ENCODE measurements at regions not wholly inside any gene's neighbourhood (a gene's known extent, or its start where the extent isn't known, plus 50 kb on each side); places are given as distances from the start of the nearest gene placed in this dataset.
"Not testable (repeated sequence)": the region's sequence is repeated elsewhere in the genome, so short reads cannot be mapped to it uniquely, and the experiment has no call there.

- Histone ChIP-seq H3K4me1 (ENCODE audit: control insufficient read depth in 5 of 5, insufficient read depth in 5 of 5, low read length in 5 of 5) (peaks cover 0 to 14% (median 6%) of the 10 kb centered on the region in 5 donors), H3K27ac (ENCODE audit: low read depth, low read length) (no peak overlapping the region), H3K4me3 (ENCODE audit: low read depth in 1 of 5, low read length in 5 of 5) (no peak overlapping the region), H3K9ac (ENCODE audit: low read length in 5 of 5) (no peak overlapping the region), H3K36me3 (ENCODE audit: control insufficient read depth in 5 of 5, insufficient read depth in 5 of 5, low read length in 5 of 5) (no peaks in the 10 kb centered on the region), H3K9me3 (ENCODE audit: control insufficient read depth in 5 of 5, low read length in 5 of 5) (no peaks in the 10 kb centered on the region), H3K27me3 (ENCODE audit: control insufficient read depth in 5 of 5, insufficient read depth in 4 of 5, low read length in 5 of 5) (peaks cover 0 to 2% (median 0%) of the 10 kb centered on the region in 5 donors)
Measured at GRCh38 chr17:13420418-13420826, 181.3 kb downstream of the HS3ST3A1 start.

GRCh38 chr17:13419676-13420075, 182.1 kb downstream of the HS3ST3A1 start:
- Histone ChIP-seq H3K9ac (ENCODE audit: low read length in 5 of 5) (no peak overlapping the region), H3K27me3 (ENCODE audit: control insufficient read depth in 5 of 5, insufficient read depth in 4 of 5, low read length in 5 of 5) (peaks cover 0 to 2% (median 0%) of the 10 kb centered on the region in 5 donors), H3K4me3 (ENCODE audit: low read depth in 1 of 5, low read length in 5 of 5) (no peak overlapping the region), H3K27ac (ENCODE audit: low read depth, low read length) (no peak overlapping the region), H3K36me3 (ENCODE audit: control insufficient read depth in 5 of 5, insufficient read depth in 5 of 5, low read length in 5 of 5) (no peaks in the 10 kb centered on the region), H3K4me1 (ENCODE audit: control insufficient read depth in 5 of 5, insufficient read depth in 5 of 5, low read length in 5 of 5) (peaks cover 0 to 14% (median 6%) of the 10 kb centered on the region in 5 donors), H3K9me3 (ENCODE audit: control insufficient read depth in 5 of 5, low read length in 5 of 5) (no peaks in the 10 kb centered on the region)

GRCh38 chr17:13418891-13419290, 182.8 kb downstream of the HS3ST3A1 start:
- H3K27me3 ChIP-seq (ENCODE audit: control insufficient read depth in 5 of 5, insufficient read depth in 4 of 5, low read length in 5 of 5) = peaks cover 0 to 2% (median 0%) of the 10 kb centered on the region in 5 donors
- H3K9ac ChIP-seq (ENCODE audit: low read length in 5 of 5) = no peak overlapping the region
- H3K27ac ChIP-seq (ENCODE audit: low read depth, low read length) = no peak overlapping the region
- H3K4me1 ChIP-seq (ENCODE audit: control insufficient read depth in 5 of 5, insufficient read depth in 5 of 5, low read length in 5 of 5) = peaks cover 0 to 14% (median 6%) of the 10 kb centered on the region in 5 donors
- H3K4me3 ChIP-seq (ENCODE audit: low read depth in 1 of 5, low read length in 5 of 5) = no peak overlapping the region
- no peaks in the 10 kb centered on the region for H3K36me3 ChIP-seq (ENCODE audit: control insufficient read depth in 5 of 5, insufficient read depth in 5 of 5, low read length in 5 of 5)
- H3K9me3 ChIP-seq (ENCODE audit: control insufficient read depth in 5 of 5, low read length in 5 of 5) = no peaks in the 10 kb centered on the region

- Histone ChIP-seq H3K4me1 (ENCODE audit: control insufficient read depth in 5 of 5, insufficient read depth in 5 of 5, low read length in 5 of 5) (peaks cover 0 to 14% (median 6%) of the 10 kb centered on the region in 5 donors), H3K4me3 (ENCODE audit: low read depth in 1 of 5, low read length in 5 of 5) (no peak overlapping the region), H3K9ac (ENCODE audit: low read length in 5 of 5) (no peak overlapping the region), H3K27me3 (ENCODE audit: control insufficient read depth in 5 of 5, insufficient read depth in 4 of 5, low read length in 5 of 5) (peaks cover 0 to 2% (median 0%) of the 10 kb centered on the region in 5 donors), H3K36me3 (ENCODE audit: control insufficient read depth in 5 of 5, insufficient read depth in 5 of 5, low read length in 5 of 5) (no peaks in the 10 kb centered on the region), H3K9me3 (ENCODE audit: control insufficient read depth in 5 of 5, low read length in 5 of 5) (no peaks in the 10 kb centered on the region), H3K27ac (ENCODE audit: low read depth, low read length) (no peak overlapping the region)
Measured at GRCh38 chr17:13417381-13417950, 184.3 kb downstream of the HS3ST3A1 start.

GRCh38 chr17:13416748-13417363, 184.9 kb downstream of the HS3ST3A1 start:
- no peak overlapping the region for H3K27ac ChIP-seq (ENCODE audit: low read depth, low read length)
- peaks cover 0 to 14% (median 6%) of the 10 kb centered on the region in 5 donors for H3K4me1 ChIP-seq (ENCODE audit: control insufficient read depth in 5 of 5, insufficient read depth in 5 of 5, low read length in 5 of 5)
- H3K9ac ChIP-seq (ENCODE audit: low read length in 5 of 5) = no peak overlapping the region
- H3K36me3 ChIP-seq (ENCODE audit: control insufficient read depth in 5 of 5, insufficient read depth in 5 of 5, low read length in 5 of 5) = no peaks in the 10 kb centered on the region
- peaks cover 0 to 2% (median 0%) of the 10 kb centered on the region in 5 donors for H3K27me3 ChIP-seq (ENCODE audit: control insufficient read depth in 5 of 5, insufficient read depth in 4 of 5, low read length in 5 of 5)
- no peaks in the 10 kb centered on the region for H3K9me3 ChIP-seq (ENCODE audit: control insufficient read depth in 5 of 5, low read length in 5 of 5)
- no peak overlapping the region for H3K4me3 ChIP-seq (ENCODE audit: low read depth in 1 of 5, low read length in 5 of 5)

- Histone ChIP-seq H3K36me3 (ENCODE audit: control insufficient read depth in 5 of 5, insufficient read depth in 5 of 5, low read length in 5 of 5) (no peaks in the 10 kb centered on the region), H3K9ac (ENCODE audit: low read length in 5 of 5) (no peak overlapping the region), H3K4me3 (ENCODE audit: low read depth in 1 of 5, low read length in 5 of 5) (no peak overlapping the region), H3K27ac (ENCODE audit: low read depth, low read length) (no peak overlapping the region), H3K4me1 (ENCODE audit: control insufficient read depth in 5 of 5, insufficient read depth in 5 of 5, low read length in 5 of 5) (peaks cover 1 to 21% (median 6%) of the 10 kb centered on the region in 5 donors), H3K27me3 (ENCODE audit: control insufficient read depth in 5 of 5, insufficient read depth in 4 of 5, low read length in 5 of 5) (peaks cover 0 to 2% (median 0%) of the 10 kb centered on the region in 5 donors), H3K9me3 (ENCODE audit: control insufficient read depth in 5 of 5, low read length in 5 of 5) (no peaks in the 10 kb centered on the region)
Measured at GRCh38 chr17:13415871-13416416, 185.8 kb downstream of the HS3ST3A1 start.

- H3K9ac ChIP-seq (ENCODE audit: low read length in 5 of 5); H3K4me3 ChIP-seq (ENCODE audit: low read depth in 1 of 5, low read length in 5 of 5); H3K27ac ChIP-seq (ENCODE audit: low read depth, low read length); H3K27me3 ChIP-seq (ENCODE audit: control insufficient read depth in 5 of 5, insufficient read depth in 4 of 5, low read length in 5 of 5); H3K9me3 ChIP-seq (ENCODE audit: control insufficient read depth in 5 of 5, low read length in 5 of 5); H3K36me3 ChIP-seq (ENCODE audit: control insufficient read depth in 5 of 5, insufficient read depth in 5 of 5, low read length in 5 of 5): not testable (repeated sequence)
- peaks cover 1 to 22% (median 9%) of the 10 kb centered on the region in 5 donors for H3K4me1 ChIP-seq (ENCODE audit: control insufficient read depth in 5 of 5, insufficient read depth in 5 of 5, low read length in 5 of 5)
Measured at GRCh38 chr17:13415200-13415599, 186.5 kb downstream of the HS3ST3A1 start.

GRCh38 chr17:13413001-13413400, 188.7 kb downstream of the HS3ST3A1 start:
- no peak overlapping the region for H3K4me3 ChIP-seq (ENCODE audit: low read depth in 1 of 5, low read length in 5 of 5)
- H3K9me3 ChIP-seq (ENCODE audit: control insufficient read depth in 5 of 5, low read length in 5 of 5) = no peaks in the 10 kb centered on the region
- peaks cover 0 to 2% (median 0%) of the 10 kb centered on the region in 5 donors for H3K27me3 ChIP-seq (ENCODE audit: control insufficient read depth in 5 of 5, insufficient read depth in 4 of 5, low read length in 5 of 5)
- no peak overlapping the region for H3K9ac ChIP-seq (ENCODE audit: low read length in 5 of 5)
- peaks cover 1 to 22% (median 9%) of the 10 kb centered on the region in 5 donors for H3K4me1 ChIP-seq (ENCODE audit: control insufficient read depth in 5 of 5, insufficient read depth in 5 of 5, low read length in 5 of 5)
- no peak overlapping the region for H3K27ac ChIP-seq (ENCODE audit: low read depth, low read length)
- no peaks in the 10 kb centered on the region for H3K36me3 ChIP-seq (ENCODE audit: control insufficient read depth in 5 of 5, insufficient read depth in 5 of 5, low read length in 5 of 5)

- Histone ChIP-seq H3K27ac (ENCODE audit: low read depth, low read length) (no peak overlapping the region), H3K4me1 (ENCODE audit: control insufficient read depth in 5 of 5, insufficient read depth in 5 of 5, low read length in 5 of 5) (peaks cover 0 to 16% (median 6%) of the 10 kb centered on the region in 5 donors), H3K9ac (ENCODE audit: low read length in 5 of 5) (no peak overlapping the region), H3K36me3 (ENCODE audit: control insufficient read depth in 5 of 5, insufficient read depth in 5 of 5, low read length in 5 of 5) (no peaks in the 10 kb centered on the region), H3K4me3 (ENCODE audit: low read depth in 1 of 5, low read length in 5 of 5) (no peak overlapping the region), H3K27me3 (ENCODE audit: control insufficient read depth in 5 of 5, insufficient read depth in 4 of 5, low read length in 5 of 5) (no peaks in the 10 kb centered on the region), H3K9me3 (ENCODE audit: control insufficient read depth in 5 of 5, low read length in 5 of 5) (no peaks in the 10 kb centered on the region)
Measured at GRCh38 chr17:13410874-13411273, 190.9 kb downstream of the HS3ST3A1 start.

- Histone ChIP-seq H3K4me3 (ENCODE audit: low read depth in 1 of 5, low read length in 5 of 5) (no peak overlapping the region), H3K9me3 (ENCODE audit: control insufficient read depth in 5 of 5, low read length in 5 of 5) (no peaks in the 10 kb centered on the region), H3K9ac (ENCODE audit: low read length in 5 of 5) (no peak overlapping the region), H3K27ac (ENCODE audit: low read depth, low read length) (no peak overlapping the region), H3K36me3 (ENCODE audit: control insufficient read depth in 5 of 5, insufficient read depth in 5 of 5, low read length in 5 of 5) (no peaks in the 10 kb centered on the region), H3K4me1 (ENCODE audit: control insufficient read depth in 5 of 5, insufficient read depth in 5 of 5, low read length in 5 of 5) (peaks cover 0 to 14% (median 5%) of the 10 kb centered on the region in 5 donors), H3K27me3 (ENCODE audit: control insufficient read depth in 5 of 5, insufficient read depth in 4 of 5, low read length in 5 of 5) (no peaks in the 10 kb centered on the region)
Measured at GRCh38 chr17:13410214-13410613, 191.5 kb downstream of the HS3ST3A1 start.

Measured in subcutaneous abdominal adipose tissue (tissue), 5 donors.